NT2/D1 (cell line): ENCODE measurements at regions not wholly inside any gene's neighbourhood (a gene's known extent, or its start where the extent isn't known, plus 50 kb on each side); places are given as distances from the start of the nearest gene placed in this dataset.

Experiments
- SUZ12 ChIP-seq: IDR thresholded peaks from 2 replicates; pipeline ENCODE4 v1.6.1; 2011; ENCODE audit not compliant: insufficient read length, insufficient read depth; ENCODE audit errors: extremely low read depth
- ZNF274 ChIP-seq: IDR thresholded peaks from 2 replicates; pipeline ENCODE4 v1.6.1; 2011; ENCODE audit warnings: mild to moderate bottlenecking, low read depth, low read length

DNA sequence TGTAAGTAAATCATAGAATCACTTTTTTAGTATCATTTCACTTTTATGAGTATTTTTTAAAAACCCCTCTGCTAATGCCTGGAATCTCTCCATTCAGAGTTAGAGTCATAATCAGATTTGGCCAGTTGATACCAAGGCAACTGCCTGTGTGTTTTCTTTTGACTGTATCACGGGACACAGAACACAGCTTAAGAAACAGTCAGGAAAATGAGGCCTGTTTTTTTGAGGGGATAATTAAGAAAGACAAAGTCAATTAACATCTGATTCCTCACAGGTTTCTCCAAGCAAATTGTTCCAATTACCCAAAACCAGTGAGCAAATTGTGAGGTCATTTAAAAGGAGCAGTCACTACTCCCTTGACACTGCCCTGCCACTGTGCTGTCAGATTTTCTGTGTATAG, 944.5 kb upstream of the SOX9 start:
- no peak for TF ChIP-seq ZNF274
- TF ChIP-seq SUZ12, result no peak
